Neural cell (in vitro differentiated cells): ENCODE measurements at regions not wholly inside any gene's neighbourhood (a gene's known extent, or its start where the extent isn't known, plus 50 kb on each side); places are given as distances from the start of the nearest gene placed in this dataset.

ENCODE experiments used
- EP300 ChIP-seq: fragments of 450-650 bp; conservative IDR thresholded peaks from 2 replicates; pipeline ENCODE4 v1.6.1; 2014; ENCODE audit warnings: antibody characterized with exemption, mild to moderate bottlenecking, moderate library complexity; ENCODE audit not compliant: poor library complexity, severe bottlenecking
- EZH2 ChIP-seq: fragments of 200-600, 300-800 bp; shearing (Covaris generic), sonication (generic); IDR thresholded peaks from 2 replicates; pipeline ENCODE4 v1.6.1; 2014; ENCODE audit warnings: antibody characterized with exemption, low read length, borderline replicate concordance, mild to moderate bottlenecking; ENCODE audit not compliant: insufficient read depth, poor library complexity, severe bottlenecking
- POLR2AphosphoS5 ChIP-seq: IDR thresholded peaks from 2 replicates; pipeline ENCODE4 v1.6.1; 2012
- RAD21 ChIP-seq: fragments of 450-650 bp; conservative IDR thresholded peaks from 2 replicates; pipeline ENCODE4 v1.6.1; 2014; ENCODE audit warnings: antibody characterized with exemption, mild to moderate bottlenecking, moderate library complexity
- SMC3 ChIP-seq: fragments of 450-650 bp; conservative IDR thresholded peaks from 2 replicates; pipeline ENCODE4 v1.6.1; 2014; ENCODE audit warnings: antibody characterized with exemption, mild to moderate bottlenecking, moderate library complexity; ENCODE audit not compliant: poor library complexity
- TAF1 ChIP-seq: IDR thresholded peaks from 2 replicates; pipeline ENCODE4 v1.6.1; 2012; ENCODE audit warnings: low read depth
- TF ChIP-seq, protein P1 (sequence below): fragments of 450-650 bp; IDR thresholded peaks from 2 replicates; pipeline ENCODE4 v1.5.1; 2014; ENCODE audit warnings: antibody characterized with exemption, mild to moderate bottlenecking, moderate library complexity; ENCODE audit not compliant: poor library complexity, severe bottlenecking
- TF ChIP-seq, protein P2 (sequence below): IDR thresholded peaks from 2 replicates; pipeline ENCODE4 v1.6.1; 2012; ENCODE audit warnings: borderline replicate concordance

DNA sequence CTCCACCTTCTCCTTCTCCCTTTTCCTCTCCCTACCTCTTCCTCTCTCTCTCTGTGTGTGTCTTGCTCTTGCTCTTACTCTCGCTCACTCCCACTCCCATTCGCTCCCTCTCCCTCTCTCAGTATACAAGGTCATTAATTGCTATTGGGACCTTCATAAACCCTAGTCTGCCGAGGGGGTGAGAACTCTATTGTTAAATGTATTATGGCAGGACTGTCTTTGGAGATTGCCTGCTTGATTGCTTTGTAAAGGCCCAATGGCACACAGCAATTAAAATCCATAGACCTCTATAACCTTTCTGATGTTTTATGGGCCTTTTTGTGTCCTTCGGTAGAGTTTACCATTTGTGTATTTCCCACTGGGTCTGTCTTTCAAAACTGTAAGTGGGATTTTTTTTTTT, 465.9 kb downstream of the ANXA1 start:
- TF ChIP-seq, protein P1, sequence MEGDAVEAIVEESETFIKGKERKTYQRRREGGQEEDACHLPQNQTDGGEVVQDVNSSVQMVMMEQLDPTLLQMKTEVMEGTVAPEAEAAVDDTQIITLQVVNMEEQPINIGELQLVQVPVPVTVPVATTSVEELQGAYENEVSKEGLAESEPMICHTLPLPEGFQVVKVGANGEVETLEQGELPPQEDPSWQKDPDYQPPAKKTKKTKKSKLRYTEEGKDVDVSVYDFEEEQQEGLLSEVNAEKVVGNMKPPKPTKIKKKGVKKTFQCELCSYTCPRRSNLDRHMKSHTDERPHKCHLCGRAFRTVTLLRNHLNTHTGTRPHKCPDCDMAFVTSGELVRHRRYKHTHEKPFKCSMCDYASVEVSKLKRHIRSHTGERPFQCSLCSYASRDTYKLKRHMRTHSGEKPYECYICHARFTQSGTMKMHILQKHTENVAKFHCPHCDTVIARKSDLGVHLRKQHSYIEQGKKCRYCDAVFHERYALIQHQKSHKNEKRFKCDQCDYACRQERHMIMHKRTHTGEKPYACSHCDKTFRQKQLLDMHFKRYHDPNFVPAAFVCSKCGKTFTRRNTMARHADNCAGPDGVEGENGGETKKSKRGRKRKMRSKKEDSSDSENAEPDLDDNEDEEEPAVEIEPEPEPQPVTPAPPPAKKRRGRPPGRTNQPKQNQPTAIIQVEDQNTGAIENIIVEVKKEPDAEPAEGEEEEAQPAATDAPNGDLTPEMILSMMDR: no peak
- TF ChIP-seq SMC3 (no peak), POLR2AphosphoS5 (no peak), EZH2 (no peak), RAD21 (no peak), EP300 (no peak), TAF1 (no peak)
- TF ChIP-seq, protein P2, sequence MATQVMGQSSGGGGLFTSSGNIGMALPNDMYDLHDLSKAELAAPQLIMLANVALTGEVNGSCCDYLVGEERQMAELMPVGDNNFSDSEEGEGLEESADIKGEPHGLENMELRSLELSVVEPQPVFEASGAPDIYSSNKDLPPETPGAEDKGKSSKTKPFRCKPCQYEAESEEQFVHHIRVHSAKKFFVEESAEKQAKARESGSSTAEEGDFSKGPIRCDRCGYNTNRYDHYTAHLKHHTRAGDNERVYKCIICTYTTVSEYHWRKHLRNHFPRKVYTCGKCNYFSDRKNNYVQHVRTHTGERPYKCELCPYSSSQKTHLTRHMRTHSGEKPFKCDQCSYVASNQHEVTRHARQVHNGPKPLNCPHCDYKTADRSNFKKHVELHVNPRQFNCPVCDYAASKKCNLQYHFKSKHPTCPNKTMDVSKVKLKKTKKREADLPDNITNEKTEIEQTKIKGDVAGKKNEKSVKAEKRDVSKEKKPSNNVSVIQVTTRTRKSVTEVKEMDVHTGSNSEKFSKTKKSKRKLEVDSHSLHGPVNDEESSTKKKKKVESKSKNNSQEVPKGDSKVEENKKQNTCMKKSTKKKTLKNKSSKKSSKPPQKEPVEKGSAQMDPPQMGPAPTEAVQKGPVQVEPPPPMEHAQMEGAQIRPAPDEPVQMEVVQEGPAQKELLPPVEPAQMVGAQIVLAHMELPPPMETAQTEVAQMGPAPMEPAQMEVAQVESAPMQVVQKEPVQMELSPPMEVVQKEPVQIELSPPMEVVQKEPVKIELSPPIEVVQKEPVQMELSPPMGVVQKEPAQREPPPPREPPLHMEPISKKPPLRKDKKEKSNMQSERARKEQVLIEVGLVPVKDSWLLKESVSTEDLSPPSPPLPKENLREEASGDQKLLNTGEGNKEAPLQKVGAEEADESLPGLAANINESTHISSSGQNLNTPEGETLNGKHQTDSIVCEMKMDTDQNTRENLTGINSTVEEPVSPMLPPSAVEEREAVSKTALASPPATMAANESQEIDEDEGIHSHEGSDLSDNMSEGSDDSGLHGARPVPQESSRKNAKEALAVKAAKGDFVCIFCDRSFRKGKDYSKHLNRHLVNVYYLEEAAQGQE: no peak
